MM.1S (cell line): ENCODE measurements at regions not wholly inside any gene's neighbourhood (a gene's known extent, or its start where the extent isn't known, plus 50 kb on each side); places are given as distances from the start of the nearest gene placed in this dataset.

Experiments used
- EZH2 ChIP-seq: fragments of 300-600 bp; sonication (generic); optimal IDR thresholded peaks from 2 replicates; pipeline ENCODE3; 2017; ENCODE audit warnings: low read depth, mild to moderate bottlenecking, antibody characterized with exemption, low read length, mixed read lengths
- EZH2phosphoT487 ChIP-seq: fragments of 300-600 bp; sonication (generic); IDR thresholded peaks from 2 replicates; pipeline ENCODE4 v1.6.1; 2018; ENCODE audit warnings: antibody characterized with exemption, low read length
- TF ChIP-seq, protein P1 (sequence below): fragments of 300-600 bp; sonication (generic); IDR thresholded peaks from 2 replicates; pipeline ENCODE4 v1.5.1; 2016; ENCODE audit warnings: antibody characterized with exemption, low read length, mixed read lengths

- TF ChIP-seq EZH2, result no peak
- TF ChIP-seq EZH2phosphoT487, result no peak
- TF ChIP-seq, protein P1, sequence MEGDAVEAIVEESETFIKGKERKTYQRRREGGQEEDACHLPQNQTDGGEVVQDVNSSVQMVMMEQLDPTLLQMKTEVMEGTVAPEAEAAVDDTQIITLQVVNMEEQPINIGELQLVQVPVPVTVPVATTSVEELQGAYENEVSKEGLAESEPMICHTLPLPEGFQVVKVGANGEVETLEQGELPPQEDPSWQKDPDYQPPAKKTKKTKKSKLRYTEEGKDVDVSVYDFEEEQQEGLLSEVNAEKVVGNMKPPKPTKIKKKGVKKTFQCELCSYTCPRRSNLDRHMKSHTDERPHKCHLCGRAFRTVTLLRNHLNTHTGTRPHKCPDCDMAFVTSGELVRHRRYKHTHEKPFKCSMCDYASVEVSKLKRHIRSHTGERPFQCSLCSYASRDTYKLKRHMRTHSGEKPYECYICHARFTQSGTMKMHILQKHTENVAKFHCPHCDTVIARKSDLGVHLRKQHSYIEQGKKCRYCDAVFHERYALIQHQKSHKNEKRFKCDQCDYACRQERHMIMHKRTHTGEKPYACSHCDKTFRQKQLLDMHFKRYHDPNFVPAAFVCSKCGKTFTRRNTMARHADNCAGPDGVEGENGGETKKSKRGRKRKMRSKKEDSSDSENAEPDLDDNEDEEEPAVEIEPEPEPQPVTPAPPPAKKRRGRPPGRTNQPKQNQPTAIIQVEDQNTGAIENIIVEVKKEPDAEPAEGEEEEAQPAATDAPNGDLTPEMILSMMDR, result no peak
Observed at GRCh38 chr13:39254601-39255000, 216.3 kb downstream of the NHLRC3 start.
